ENCODE measurements at regions not wholly inside any gene's neighbourhood (a gene's known extent, or its start where the extent isn't known, plus 50 kb on each side); places are given as distances from the start of the nearest gene placed in this dataset.

DNA sequence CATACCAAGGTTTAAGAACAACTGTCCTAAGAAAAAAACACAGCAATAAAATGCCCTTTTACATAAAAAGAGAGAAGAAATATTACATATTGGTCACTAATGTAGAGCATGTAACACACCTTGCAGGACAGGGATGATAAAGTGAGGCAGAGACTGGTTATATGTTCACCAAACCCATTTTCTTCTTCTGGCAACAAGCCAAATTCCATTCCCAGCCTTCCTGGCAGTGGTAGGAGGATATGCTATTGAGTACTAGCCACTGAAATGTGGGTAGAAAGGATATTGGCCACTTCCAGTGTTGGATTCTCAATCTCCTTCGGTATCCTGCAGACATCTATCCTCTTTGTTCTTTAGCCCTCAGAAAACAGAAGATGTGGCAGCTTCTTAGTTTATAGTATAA lies 105.2 kb upstream of the SHISA6 start:
- TF ChIP-seq, protein P1, sequence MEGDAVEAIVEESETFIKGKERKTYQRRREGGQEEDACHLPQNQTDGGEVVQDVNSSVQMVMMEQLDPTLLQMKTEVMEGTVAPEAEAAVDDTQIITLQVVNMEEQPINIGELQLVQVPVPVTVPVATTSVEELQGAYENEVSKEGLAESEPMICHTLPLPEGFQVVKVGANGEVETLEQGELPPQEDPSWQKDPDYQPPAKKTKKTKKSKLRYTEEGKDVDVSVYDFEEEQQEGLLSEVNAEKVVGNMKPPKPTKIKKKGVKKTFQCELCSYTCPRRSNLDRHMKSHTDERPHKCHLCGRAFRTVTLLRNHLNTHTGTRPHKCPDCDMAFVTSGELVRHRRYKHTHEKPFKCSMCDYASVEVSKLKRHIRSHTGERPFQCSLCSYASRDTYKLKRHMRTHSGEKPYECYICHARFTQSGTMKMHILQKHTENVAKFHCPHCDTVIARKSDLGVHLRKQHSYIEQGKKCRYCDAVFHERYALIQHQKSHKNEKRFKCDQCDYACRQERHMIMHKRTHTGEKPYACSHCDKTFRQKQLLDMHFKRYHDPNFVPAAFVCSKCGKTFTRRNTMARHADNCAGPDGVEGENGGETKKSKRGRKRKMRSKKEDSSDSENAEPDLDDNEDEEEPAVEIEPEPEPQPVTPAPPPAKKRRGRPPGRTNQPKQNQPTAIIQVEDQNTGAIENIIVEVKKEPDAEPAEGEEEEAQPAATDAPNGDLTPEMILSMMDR (IDR thresholded peaks at IDR 0.05): no peak
- TF ChIP-seq POLR2A (IDR thresholded peaks at IDR 0.05): no peak
- no peak for DNase-seq
- H3K4me3 ChIP-seq: no peak overlapping the region
- no peaks in the 10 kb centered on the region for H3K9me3 ChIP-seq
- no peak overlapping the region for H3K27ac ChIP-seq
- no peaks in the 10 kb centered on the region for H3K36me3 ChIP-seq
- H3K4me1 ChIP-seq: no peaks in the 10 kb centered on the region
- H3K27me3 ChIP-seq: no peaks in the 10 kb centered on the region

DNA sequence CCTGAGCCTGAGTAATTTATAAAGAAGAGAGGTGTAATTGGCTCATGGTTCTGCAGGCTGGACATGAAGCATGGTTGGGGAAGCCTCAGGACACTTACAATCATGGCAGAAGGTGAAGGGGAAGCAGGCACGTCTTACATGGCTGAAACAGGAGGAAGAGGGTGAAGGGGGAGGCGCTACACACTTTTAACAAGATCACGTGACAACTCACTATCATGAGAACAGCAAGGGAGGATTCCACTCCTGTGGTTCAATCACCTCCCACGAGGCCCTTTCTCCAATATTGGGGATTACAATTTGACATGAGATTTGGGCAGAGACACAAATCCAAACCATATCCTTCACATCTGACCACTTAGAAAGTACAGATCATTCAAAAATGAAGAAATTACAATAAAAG lies 110.6 kb upstream of the SHISA6 start:
- Histone ChIP-seq H3K9me3 (no peaks in the 10 kb centered on the region), H3K27me3 (no peaks in the 10 kb centered on the region), H3K4me3 (no peak overlapping the region), H3K27ac (no peak overlapping the region), H3K36me3 (no peaks in the 10 kb centered on the region), H3K4me1 (no peaks in the 10 kb centered on the region)
- DNase-seq: no peak
- TF ChIP-seq, protein P1 (IDR thresholded peaks at IDR 0.05): no peak
- TF ChIP-seq POLR2A (IDR thresholded peaks at IDR 0.05): no peak

DNA sequence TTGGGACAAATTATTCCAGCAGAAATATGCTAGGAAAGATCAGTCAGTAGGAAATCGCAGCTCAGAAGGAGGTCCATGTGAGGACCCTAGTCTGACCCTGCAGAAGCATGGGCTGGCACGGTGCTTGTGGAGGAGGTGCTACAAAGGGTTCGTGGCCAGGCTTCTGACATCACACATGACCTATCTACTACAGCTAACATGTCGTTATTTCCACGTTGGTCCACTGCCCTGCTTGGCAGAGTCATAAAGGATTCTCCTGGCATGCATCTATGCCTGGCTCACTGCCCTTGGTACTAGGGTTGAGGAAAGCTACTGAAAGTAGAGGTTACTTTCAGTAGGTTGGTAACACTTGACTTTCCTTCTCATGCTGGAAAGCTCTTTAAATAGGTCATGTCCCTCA lies 118.1 kb upstream of the SHISA6 start:
- Histone ChIP-seq H3K4me3 (no peak overlapping the region), H3K36me3 (no peaks in the 10 kb centered on the region), H3K4me1 (no peaks in the 10 kb centered on the region), H3K27me3 (no peaks in the 10 kb centered on the region), H3K9me3 (no peaks in the 10 kb centered on the region), H3K27ac (no peak overlapping the region)
- DNase-seq: no peak
- no peak for TF ChIP-seq POLR2A (IDR thresholded peaks at IDR 0.05)
- TF ChIP-seq, protein P1 (IDR thresholded peaks at IDR 0.05): no peak

DNA sequence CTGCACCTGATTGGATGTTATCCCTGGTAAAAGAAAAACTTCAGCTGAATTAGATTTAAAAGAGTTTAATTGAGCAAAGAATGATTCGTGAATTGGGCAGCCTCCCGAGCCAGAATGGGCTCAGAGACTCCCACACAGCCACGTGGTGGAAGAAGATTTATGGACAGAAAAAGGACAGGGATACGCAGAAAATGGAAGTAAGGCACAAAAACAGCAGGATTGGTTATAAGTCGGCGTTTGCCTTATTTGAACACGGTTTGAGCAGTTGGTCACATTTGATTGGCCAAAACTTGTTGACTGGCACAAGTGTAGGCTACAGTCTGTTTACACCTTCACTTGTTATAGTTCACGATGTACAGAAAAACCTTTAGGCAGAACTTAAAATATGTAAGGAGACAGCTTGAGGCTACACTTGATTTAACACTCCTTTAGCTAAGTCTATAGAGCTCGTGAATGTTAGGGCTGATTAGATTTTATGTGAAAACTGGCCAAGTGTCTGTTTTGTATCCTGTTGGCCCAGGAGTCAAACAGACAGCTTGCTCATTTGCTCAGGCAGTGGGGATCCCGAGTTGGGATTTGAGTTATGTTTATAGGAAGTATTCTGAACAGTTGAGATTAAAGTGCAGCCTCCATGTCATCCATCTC lies 119.5 kb upstream of the SHISA6 start:
- no peak for DNase-seq
- Histone ChIP-seq H3K27ac (no peak overlapping the region), H3K36me3 (no peaks in the 10 kb centered on the region), H3K4me1 (no peaks in the 10 kb centered on the region), H3K9me3 (no peaks in the 10 kb centered on the region), H3K27me3 (no peaks in the 10 kb centered on the region), H3K4me3 (no peak overlapping the region)
- TF ChIP-seq, protein P1 (IDR thresholded peaks at IDR 0.05): no peak
- no peak for TF ChIP-seq POLR2A (IDR thresholded peaks at IDR 0.05)

DNA sequence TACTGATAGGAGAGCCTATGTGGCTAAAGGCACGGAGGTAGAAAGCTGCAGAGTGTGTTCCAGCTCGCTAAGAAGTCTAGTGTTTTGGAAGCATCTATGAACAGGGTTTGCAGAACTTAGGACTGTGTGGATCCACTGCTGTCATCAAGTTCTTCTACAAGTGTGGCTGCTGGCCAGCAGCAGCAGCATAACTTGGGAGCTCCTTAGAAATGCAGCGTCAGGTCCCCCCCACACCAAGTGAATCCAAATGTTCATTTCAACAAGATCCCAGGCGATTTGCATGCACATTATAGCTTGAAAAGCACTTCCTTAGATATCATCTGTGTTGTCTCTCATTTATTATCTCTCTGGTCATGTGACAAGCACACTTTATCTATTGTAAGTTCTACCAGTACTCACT lies 131.9 kb upstream of the SHISA6 start:
- no peak for TF ChIP-seq POLR2A (IDR thresholded peaks at IDR 0.05)
- TF ChIP-seq, protein P1 (IDR thresholded peaks at IDR 0.05): no peak
- Histone ChIP-seq H3K27ac (no peak overlapping the region), H3K4me1 (no peaks in the 10 kb centered on the region), H3K27me3 (no peaks in the 10 kb centered on the region), H3K36me3 (no peaks in the 10 kb centered on the region), H3K9me3 (no peaks in the 10 kb centered on the region), H3K4me3 (no peak overlapping the region)
- no peak for DNase-seq

DNA sequence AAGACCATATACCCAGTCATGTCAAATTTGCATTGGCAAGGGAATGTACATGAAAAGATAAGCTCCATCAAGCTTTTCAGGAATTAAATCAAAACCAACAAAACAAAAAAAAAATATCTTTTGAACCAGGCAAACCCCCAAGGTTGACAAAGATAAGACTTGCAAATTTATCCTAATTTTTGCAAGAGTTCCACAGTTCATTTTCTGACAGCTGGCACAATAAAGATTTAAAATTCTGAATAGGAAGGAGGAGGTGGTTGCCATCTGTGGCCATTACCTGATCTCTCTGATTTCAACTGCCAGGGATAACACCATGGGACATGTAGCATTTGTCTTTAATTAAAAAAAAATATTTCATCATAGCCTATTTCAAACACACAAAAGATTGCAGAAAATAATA lies 135.9 kb upstream of the SHISA6 start:
- Histone ChIP-seq H3K27ac (no peak overlapping the region), H3K27me3 (no peaks in the 10 kb centered on the region), H3K9me3 (no peaks in the 10 kb centered on the region), H3K36me3 (no peaks in the 10 kb centered on the region), H3K4me1 (no peaks in the 10 kb centered on the region), H3K4me3 (no peak overlapping the region)
- no peak for TF ChIP-seq POLR2A (IDR thresholded peaks at IDR 0.05)
- TF ChIP-seq, protein P1 (IDR thresholded peaks at IDR 0.05): no peak
- no peak for DNase-seq

All from Peyer's patch (tissue), 4 donors.